GM12873 (cell line): ENCODE measurements at regions not wholly inside any gene's neighbourhood (a gene's known extent, or its start where the extent isn't known, plus 50 kb on each side); places are given as distances from the start of the nearest gene placed in this dataset.

ENCODE experiments used
- CTCF ChIP-seq: IDR thresholded peaks from 2 replicates; pipeline ENCODE4 v1.5.1; 2012; ENCODE audit warnings: low read depth, mild to moderate bottlenecking, moderate library complexity, low read length, control low read depth; ENCODE audit not compliant: insufficient read depth; ENCODE audit errors: missing control alignments

GRCh38 chr2:71849111-71849510 lies 298.6 kb downstream of the CYP26B1 start:
- TF ChIP-seq CTCF, result no peak

GRCh38 chr2:71846669-71847291 lies 300.9 kb downstream of the CYP26B1 start:
- TF ChIP-seq CTCF, result no peak

- TF ChIP-seq CTCF, result no peak
These were observed 301.6 kb downstream of the CYP26B1 start for GRCh38 chr2:71846072-71846471.

GRCh38 chr2:71844967-71845366 lies 302.7 kb downstream of the CYP26B1 start:
- TF ChIP-seq CTCF, result no peak

- no peak for TF ChIP-seq CTCF
These were observed 304.2 kb downstream of the CYP26B1 start for GRCh38 chr2:71843391-71843850.

GRCh38 chr2:71842744-71843143 lies 304.9 kb downstream of the CYP26B1 start:
- no peak for TF ChIP-seq CTCF

- TF ChIP-seq CTCF, result no peak
These were observed 307.8 kb downstream of the CYP26B1 start for GRCh38 chr2:71839826-71840225.
